DMS53 (cell line): ENCODE measurements at regions not wholly inside any gene's neighbourhood (a gene's known extent, or its start where the extent isn't known, plus 50 kb on each side); places are given as distances from the start of the nearest gene placed in this dataset.
A peak's percentile ranks its signal among the peaks of the same experiment; 100 is the strongest.
"Not testable (repeated sequence)": the region's sequence is repeated elsewhere in the genome, so short reads cannot be mapped to it uniquely, and the experiment has no call there.

Experiments
- DNase-seq: peaks from one replicate; lab custom pipeline; 2025; lab: John Stamatoyannopoulos, UW

- DNase-seq: not testable (repeated sequence)
Measured at GRCh38 chr16:21516705-21517040, 82.7 kb upstream of the METTL9 start.

- DNase-seq: peak; percentile 10
Measured at GRCh38 chr16:21517263-21517662, 82.1 kb upstream of the METTL9 start.

- DNase-seq: peak; percentile 53
Measured at GRCh38 chr16:21519361-21520133, 79.8 kb upstream of the METTL9 start.

- DNase-seq: peak; percentile 95
Measured at GRCh38 chr16:21520134-21521047, 79.0 kb upstream of the METTL9 start.

GRCh38 chr16:21521048-21521389 is 78.4 kb upstream of the METTL9 start:
- DNase-seq: not testable (repeated sequence)

GRCh38 chr16:21521390-21522143 is 77.8 kb upstream of the METTL9 start:
- not testable (repeated sequence) for DNase-seq

- DNase-seq: not testable (repeated sequence)
Measured at GRCh38 chr16:21522846-21523245, 76.5 kb upstream of the METTL9 start.

GRCh38 chr16:21523411-21524067 is 75.8 kb upstream of the METTL9 start:
- DNase-seq: no peak

GRCh38 chr16:21524068-21524751 is 75.2 kb upstream of the METTL9 start:
- DNase-seq: no peak

- DNase-seq: not testable (repeated sequence)
Measured at GRCh38 chr16:21524752-21525028, 74.7 kb upstream of the METTL9 start.

GRCh38 chr16:21525029-21525895 is 74.1 kb upstream of the METTL9 start:
- not testable (repeated sequence) for DNase-seq

- DNase-seq: not testable (repeated sequence)
Measured at GRCh38 chr16:21525956-21526922, 73.1 kb upstream of the METTL9 start.

GRCh38 chr16:21526923-21527807 is 72.2 kb upstream of the METTL9 start:
- DNase-seq: no peak

- not testable (repeated sequence) for DNase-seq
Measured at GRCh38 chr16:21529060-21529658, 70.2 kb upstream of the METTL9 start.

GRCh38 chr16:21530729-21531383 is 68.5 kb upstream of the METTL9 start:
- DNase-seq: not testable (repeated sequence)

- not testable (repeated sequence) for DNase-seq
Measured at GRCh38 chr16:21532996-21533395, 66.4 kb upstream of the METTL9 start.

GRCh38 chr16:21533474-21533873 is 65.9 kb upstream of the METTL9 start:
- not testable (repeated sequence) for DNase-seq
